Activated naive CD4-positive, alpha-beta T cell treated with anti-CD3 and anti-CD28 coated beads, Interleukin-2, amount 10 ng/mL, durations not matched to agents 7 days and 5 days (primary cell): ENCODE measurements at regions not wholly inside any gene's neighbourhood (a gene's known extent, or its start where the extent isn't known, plus 50 kb on each side); places are given as distances from the start of the nearest gene placed in this dataset.

Experiments used
- CTCF ChIA-PET: fragments of 350-600 bp; sonication (Branson Sonifier 250); formaldehyde crosslinking; loops from one replicate; lab custom pipeline; 2021; ENCODE audit warnings: antibody characterized with exemption; lab: Charles Lee
- DNase-seq: peaks from one replicate; pipeline ENCODE4 v3.0.0-alpha.2; 2020
- H3K27ac Mint-ChIP-seq: one replicate; pipeline ENCODE4 v1.8.0; 2021; ENCODE audit warnings: mild to moderate bottlenecking, moderate library complexity, mixed read lengths
- H3K27me3 Mint-ChIP-seq: one replicate; pipeline ENCODE4 v1.8.0; 2021; ENCODE audit warnings: mild to moderate bottlenecking, mixed read lengths
- H3K36me3 Mint-ChIP-seq: one replicate; pipeline ENCODE4 v1.8.0; 2021; ENCODE audit warnings: mixed read lengths
- H3K4me1 Mint-ChIP-seq: one replicate; pipeline ENCODE4 v1.8.0; 2021; ENCODE audit warnings: mixed read lengths
- H3K4me3 Mint-ChIP-seq: one replicate; pipeline ENCODE4 v1.8.0; 2021; ENCODE audit warnings: mild to moderate bottlenecking, moderate library complexity, mixed read lengths
- H3K9me3 Mint-ChIP-seq: one replicate; pipeline ENCODE4 v1.8.0; 2021; ENCODE audit warnings: mixed read lengths

GRCh38 chr15:25188551-25189101, 233.8 kb downstream of the SNRPN start:
- H3K4me3 Mint-ChIP-seq: no peak overlapping the region
- no peak for DNase-seq
- CTCF ChIA-PET: no interaction called here
- no peaks in the 10 kb centered on the region for H3K4me1 Mint-ChIP-seq
- peaks cover 49% of the 10 kb centered on the region for H3K9me3 Mint-ChIP-seq
- no peaks in the 10 kb centered on the region for H3K27me3 Mint-ChIP-seq
- no peak overlapping the region for H3K27ac Mint-ChIP-seq
- H3K36me3 Mint-ChIP-seq: no peaks in the 10 kb centered on the region

DNA sequence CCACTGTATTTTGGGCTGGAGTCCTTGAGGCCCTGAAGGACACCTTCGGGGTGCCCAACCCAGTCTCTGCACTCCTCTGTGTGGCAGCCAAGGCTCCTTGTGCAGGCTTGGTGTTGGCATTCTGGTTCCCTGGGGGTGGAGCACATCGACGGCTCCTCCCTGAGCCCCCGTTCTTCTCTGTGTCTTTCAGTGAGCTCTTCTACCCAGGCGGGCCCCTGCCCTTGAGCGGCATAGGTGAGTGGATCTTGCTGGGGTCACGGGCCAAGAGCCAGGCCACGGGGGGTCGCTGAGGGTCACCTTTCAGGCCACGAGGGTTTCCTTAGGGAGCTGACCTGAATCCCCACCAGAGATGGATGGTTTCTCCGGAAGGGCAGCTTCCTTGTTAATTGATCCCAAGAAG, 234.8 kb downstream of the SNRPN start:
- no peaks in the 10 kb centered on the region for H3K27me3 Mint-ChIP-seq
- H3K4me1 Mint-ChIP-seq: no peaks in the 10 kb centered on the region
- H3K4me3 Mint-ChIP-seq: no peak overlapping the region
- CTCF ChIA-PET: no interaction called here
- H3K27ac Mint-ChIP-seq: no peak overlapping the region
- no peaks in the 10 kb centered on the region for H3K36me3 Mint-ChIP-seq
- no peak for DNase-seq
- H3K9me3 Mint-ChIP-seq: peaks cover 49% of the 10 kb centered on the region

- H3K4me1 Mint-ChIP-seq: no peaks in the 10 kb centered on the region
- no peak for DNase-seq
- H3K36me3 Mint-ChIP-seq: no peaks in the 10 kb centered on the region
- H3K9me3 Mint-ChIP-seq: peaks cover 53% of the 10 kb centered on the region
- CTCF ChIA-PET: no interaction called here
- H3K27ac Mint-ChIP-seq: no peak overlapping the region
- no peaks in the 10 kb centered on the region for H3K27me3 Mint-ChIP-seq
- no peak overlapping the region for H3K4me3 Mint-ChIP-seq
Observed at GRCh38 chr15:25192651-25193050, 237.9 kb downstream of the SNRPN start.

DNA sequence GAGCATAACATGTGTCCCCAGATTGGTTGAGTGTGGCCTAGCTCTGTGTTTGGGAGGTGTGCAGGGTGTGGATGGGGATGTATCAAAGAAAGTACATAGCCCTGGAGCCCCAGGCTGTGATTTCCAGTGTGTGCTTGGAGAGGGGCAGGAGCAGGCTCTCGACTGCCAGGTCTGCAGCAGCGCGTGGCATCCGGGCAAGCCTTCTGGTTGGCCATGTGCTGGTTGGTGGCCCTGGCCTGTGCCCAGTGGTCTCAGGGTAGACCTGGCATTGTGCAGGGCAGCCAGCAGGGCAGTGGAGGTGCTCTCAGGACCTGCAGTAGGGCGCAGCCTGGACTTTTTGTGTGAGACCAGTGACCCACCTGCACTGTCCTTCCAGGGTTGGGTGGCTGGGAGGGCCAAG, 231.5 kb downstream of the UBE3A start:
- Mint-ChIP-seq H3K36me3 (no peaks in the 10 kb centered on the region), H3K9me3 (peaks cover 30% of the 10 kb centered on the region)

GRCh38 chr15:25208735-25209134, 230.1 kb downstream of the UBE3A start:
- Mint-ChIP-seq H3K27ac (no peak overlapping the region), H3K4me3 (no peak overlapping the region), H3K36me3 (no peaks in the 10 kb centered on the region), H3K27me3 (no peaks in the 10 kb centered on the region), H3K4me1 (no peaks in the 10 kb centered on the region), H3K9me3 (peaks cover 32% of the 10 kb centered on the region)
- no peak for DNase-seq
- CTCF ChIA-PET: no interaction called here

More for the DNA sequence above, 231.5 kb downstream of the UBE3A start:
- no peaks in the 10 kb centered on the region for H3K4me1 Mint-ChIP-seq
- no peaks in the 10 kb centered on the region for H3K27me3 Mint-ChIP-seq
- no peak overlapping the region for H3K4me3 Mint-ChIP-seq
- DNase-seq: no peak
- CTCF ChIA-PET: no interaction called here
- H3K27ac Mint-ChIP-seq: no peak overlapping the region

GRCh38 chr15:25220834-25221233, 218.0 kb downstream of the UBE3A start:
- Mint-ChIP-seq H3K9me3 (peaks cover 50% of the 10 kb centered on the region), H3K4me3 (no peak overlapping the region), H3K4me1 (no peaks in the 10 kb centered on the region), H3K27ac (no peak overlapping the region), H3K36me3 (no peaks in the 10 kb centered on the region), H3K27me3 (no peaks in the 10 kb centered on the region)
- CTCF ChIA-PET: no interaction called here
- DNase-seq: no peak

DNA sequence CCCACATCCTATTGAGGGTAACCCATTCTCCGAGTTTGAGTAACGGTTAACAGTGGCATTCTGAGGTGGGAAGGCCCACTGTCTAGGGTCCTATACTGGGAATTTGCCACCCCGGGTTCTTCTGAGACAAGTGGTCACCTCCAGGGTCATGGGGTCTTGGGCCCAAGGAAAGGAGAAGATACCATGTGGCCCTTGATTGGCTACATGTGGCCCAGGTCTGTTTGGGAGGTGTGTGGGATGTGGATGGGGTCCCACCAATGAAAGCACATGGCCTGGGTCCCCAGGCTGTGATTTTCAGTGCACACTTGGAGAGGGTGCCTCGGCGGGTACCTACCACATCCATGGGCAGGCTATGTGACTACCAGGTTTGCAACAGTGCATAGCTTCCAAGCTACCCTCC, 214.4 kb downstream of the UBE3A start:
- Mint-ChIP-seq H3K4me1 (no peaks in the 10 kb centered on the region), H3K4me3 (no peak overlapping the region), H3K27me3 (no peaks in the 10 kb centered on the region), H3K27ac (no peak overlapping the region), H3K36me3 (no peaks in the 10 kb centered on the region), H3K9me3 (peaks cover 41% of the 10 kb centered on the region)
- CTCF ChIA-PET: no interaction called here
- no peak for DNase-seq

GRCh38 chr15:25226360-25226759, 212.5 kb downstream of the UBE3A start:
- CTCF ChIA-PET: no interaction called here
- Mint-ChIP-seq H3K9me3 (peaks cover 42% of the 10 kb centered on the region), H3K27ac (no peak overlapping the region), H3K4me3 (no peak overlapping the region), H3K27me3 (no peaks in the 10 kb centered on the region), H3K4me1 (no peaks in the 10 kb centered on the region), H3K36me3 (no peaks in the 10 kb centered on the region)
- DNase-seq: no peak

DNA sequence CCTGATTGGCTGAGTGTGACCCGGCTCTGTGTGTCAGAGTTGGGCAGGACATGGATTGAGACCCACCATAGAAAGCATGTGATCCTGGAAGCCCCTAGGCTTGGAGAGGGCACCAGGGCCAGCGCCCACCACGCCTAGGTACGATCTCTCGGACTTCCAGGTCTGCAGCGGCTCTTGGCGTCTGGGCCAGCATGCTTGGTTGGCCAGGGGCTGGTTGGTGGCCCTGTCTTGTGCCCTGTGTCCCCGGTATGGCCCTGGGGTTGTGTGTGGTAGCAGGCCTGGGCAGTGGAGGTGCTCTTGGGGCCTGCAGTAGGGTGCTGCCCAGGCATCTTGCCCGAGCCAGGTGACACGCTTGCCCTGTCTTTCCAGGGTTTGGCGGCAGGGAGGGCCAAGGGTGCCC, 210.6 kb downstream of the UBE3A start:
- no peaks in the 10 kb centered on the region for H3K4me1 Mint-ChIP-seq
- CTCF ChIA-PET: no interaction called here
- no peak overlapping the region for H3K4me3 Mint-ChIP-seq
- H3K9me3 Mint-ChIP-seq: peaks cover 43% of the 10 kb centered on the region
- H3K27me3 Mint-ChIP-seq: no peaks in the 10 kb centered on the region
- H3K27ac Mint-ChIP-seq: no peak overlapping the region
- DNase-seq: no peak
- no peaks in the 10 kb centered on the region for H3K36me3 Mint-ChIP-seq

GRCh38 chr15:25230442-25230841, 208.4 kb downstream of the UBE3A start:
- no peaks in the 10 kb centered on the region for H3K27me3 Mint-ChIP-seq
- no peaks in the 10 kb centered on the region for H3K4me1 Mint-ChIP-seq
- H3K36me3 Mint-ChIP-seq: no peaks in the 10 kb centered on the region
- H3K27ac Mint-ChIP-seq: no peak overlapping the region
- CTCF ChIA-PET: no interaction called here
- no peak overlapping the region for H3K4me3 Mint-ChIP-seq
- no peak for DNase-seq
- H3K9me3 Mint-ChIP-seq: peaks cover 33% of the 10 kb centered on the region

DNA sequence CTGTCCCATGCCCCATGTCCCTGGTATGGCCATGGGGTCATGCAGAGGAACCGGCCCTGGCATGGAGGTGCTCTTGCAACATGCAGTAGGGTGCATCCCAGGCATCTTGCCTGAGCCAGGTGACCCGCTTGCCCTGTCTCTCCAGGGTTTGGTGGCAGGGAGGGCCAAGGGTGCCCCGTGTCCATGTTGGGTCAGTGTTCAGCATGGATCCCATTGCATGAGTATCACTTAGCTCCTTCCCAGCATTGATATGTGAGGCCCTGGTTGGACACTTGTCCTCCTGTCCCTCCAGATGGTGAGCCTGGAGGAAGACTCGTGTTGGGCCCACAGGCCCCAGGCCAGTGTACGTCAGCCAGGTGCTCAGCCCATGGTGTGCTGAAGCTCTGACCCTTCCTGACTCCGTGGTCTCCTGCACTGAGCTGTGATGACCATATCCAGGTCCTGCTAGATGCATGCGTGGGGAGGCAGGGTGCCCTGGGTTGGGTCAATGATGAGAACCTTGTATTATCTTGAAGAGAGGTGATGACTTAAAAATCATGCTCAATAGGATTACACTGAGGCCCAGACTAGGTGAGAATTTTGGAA, 205.0 kb downstream of the UBE3A start:
- Mint-ChIP-seq H3K27me3 (no peaks in the 10 kb centered on the region), H3K9me3 (peaks cover 35% of the 10 kb centered on the region), H3K4me3 (no peak overlapping the region), H3K36me3 (no peaks in the 10 kb centered on the region), H3K27ac (no peak overlapping the region), H3K4me1 (no peaks in the 10 kb centered on the region)
- no peak for DNase-seq
- CTCF ChIA-PET: no interaction called here

- Mint-ChIP-seq H3K36me3 (no peaks in the 10 kb centered on the region), H3K9me3 (peaks cover 33% of the 10 kb centered on the region), H3K4me3 (no peak overlapping the region), H3K27ac (no peak overlapping the region), H3K4me1 (no peaks in the 10 kb centered on the region), H3K27me3 (no peaks in the 10 kb centered on the region)
- DNase-seq: no peak
- CTCF ChIA-PET: no interaction called here
Observed at GRCh38 chr15:25234831-25235230, 204.0 kb downstream of the UBE3A start.

DNA sequence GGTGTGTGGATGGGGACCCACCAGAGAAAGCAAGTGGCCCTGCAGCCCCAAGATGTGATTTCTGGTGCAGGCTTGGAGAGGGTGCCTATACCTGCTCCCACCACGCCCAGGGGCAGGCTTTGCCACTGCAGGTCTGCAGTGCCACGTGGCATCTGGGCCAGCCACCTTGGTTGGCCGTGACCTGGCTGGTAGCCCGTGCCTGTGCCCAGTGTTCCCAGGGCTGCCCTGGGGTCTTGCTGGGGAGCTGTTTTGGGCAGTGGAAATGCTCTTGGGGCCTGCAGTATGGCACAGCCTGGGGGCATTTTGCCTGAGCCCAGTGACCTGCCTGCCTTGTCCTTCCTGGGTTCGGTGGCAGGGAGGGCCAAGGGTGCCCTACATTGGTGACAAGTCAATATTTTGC, 203.4 kb downstream of the UBE3A start:
- no peak overlapping the region for H3K27ac Mint-ChIP-seq
- no peaks in the 10 kb centered on the region for H3K36me3 Mint-ChIP-seq
- CTCF ChIA-PET: no interaction called here
- H3K27me3 Mint-ChIP-seq: no peaks in the 10 kb centered on the region
- H3K4me3 Mint-ChIP-seq: no peak overlapping the region
- H3K9me3 Mint-ChIP-seq: peaks cover 31% of the 10 kb centered on the region
- peak; percentile 18 for DNase-seq
- H3K4me1 Mint-ChIP-seq: no peaks in the 10 kb centered on the region

GRCh38 chr15:25236143-25236860, 202.5 kb downstream of the UBE3A start:
- H3K4me1 Mint-ChIP-seq: no peaks in the 10 kb centered on the region
- peak; percentile 13 for DNase-seq
- H3K4me3 Mint-ChIP-seq: no peak overlapping the region
- no peak overlapping the region for H3K27ac Mint-ChIP-seq
- CTCF ChIA-PET: no interaction called here
- H3K27me3 Mint-ChIP-seq: no peaks in the 10 kb centered on the region
- H3K36me3 Mint-ChIP-seq: no peaks in the 10 kb centered on the region
- H3K9me3 Mint-ChIP-seq: peaks cover 35% of the 10 kb centered on the region

- Mint-ChIP-seq H3K36me3 (no peaks in the 10 kb centered on the region), H3K9me3 (peaks cover 35% of the 10 kb centered on the region), H3K4me3 (no peak overlapping the region), H3K4me1 (no peaks in the 10 kb centered on the region), H3K27ac (no peak overlapping the region), H3K27me3 (no peaks in the 10 kb centered on the region)
- DNase-seq: peak; percentile 5
- CTCF ChIA-PET: no interaction called here
Observed at GRCh38 chr15:25236861-25237155, 202.0 kb downstream of the UBE3A start.
